Neural cell (in vitro differentiated cells): ENCODE measurements at regions not wholly inside any gene's neighbourhood (a gene's known extent, or its start where the extent isn't known, plus 50 kb on each side); places are given as distances from the start of the nearest gene placed in this dataset.

Experiments
- CTCF ChIP-seq: fragments of 450-650 bp; IDR thresholded peaks from 2 replicates; pipeline ENCODE4 v1.5.1; 2014; ENCODE audit warnings: antibody characterized with exemption, mild to moderate bottlenecking, moderate library complexity; ENCODE audit not compliant: poor library complexity, severe bottlenecking
- EP300 ChIP-seq: fragments of 450-650 bp; conservative IDR thresholded peaks from 2 replicates; pipeline ENCODE4 v1.6.1; 2014; ENCODE audit warnings: antibody characterized with exemption, mild to moderate bottlenecking, moderate library complexity; ENCODE audit not compliant: poor library complexity, severe bottlenecking
- EZH2 ChIP-seq: fragments of 200-600, 300-800 bp; shearing (Covaris generic), sonication (generic); IDR thresholded peaks from 2 replicates; pipeline ENCODE4 v1.6.1; 2014; ENCODE audit warnings: antibody characterized with exemption, low read length, borderline replicate concordance, mild to moderate bottlenecking; ENCODE audit not compliant: insufficient read depth, poor library complexity, severe bottlenecking
- RAD21 ChIP-seq: fragments of 450-650 bp; conservative IDR thresholded peaks from 2 replicates; pipeline ENCODE4 v1.6.1; 2014; ENCODE audit warnings: antibody characterized with exemption, mild to moderate bottlenecking, moderate library complexity
- REST ChIP-seq: IDR thresholded peaks from 2 replicates; pipeline ENCODE4 v1.6.1; 2012; ENCODE audit warnings: borderline replicate concordance
- TAF1 ChIP-seq: IDR thresholded peaks from 2 replicates; pipeline ENCODE4 v1.6.1; 2012; ENCODE audit warnings: low read depth

DNA sequence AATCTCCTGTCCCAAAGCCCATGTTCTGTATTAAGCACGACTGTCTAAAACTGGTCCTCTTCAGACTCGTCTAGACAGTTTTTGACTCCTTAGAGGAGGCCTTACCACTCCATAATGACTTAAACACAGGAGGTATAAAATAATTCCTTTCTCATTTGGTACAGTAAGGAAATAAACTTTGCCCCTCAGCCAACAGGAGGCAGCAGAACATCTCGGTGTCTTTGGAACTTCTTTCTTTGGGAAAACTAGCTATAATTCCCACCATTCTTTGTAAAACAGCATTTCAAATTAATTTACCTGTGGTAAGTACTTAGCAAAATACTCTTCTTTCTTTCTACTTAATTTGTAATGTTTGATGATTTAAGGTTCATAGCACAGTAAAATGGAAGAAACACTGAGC, 292.7 kb upstream of the G2E3 start:
- no peak for TF ChIP-seq REST
- no peak for TF ChIP-seq CTCF
- TF ChIP-seq RAD21: no peak
- no peak for TF ChIP-seq EZH2
- TF ChIP-seq EP300: no peak
- no peak for TF ChIP-seq TAF1
